HG02571 (cell line): ENCODE measurements at regions not wholly inside any gene's neighbourhood (a gene's known extent, or its start where the extent isn't known, plus 50 kb on each side); places are given as distances from the start of the nearest gene placed in this dataset.
"Not testable (repeated sequence)": the region's sequence is repeated elsewhere in the genome, so short reads cannot be mapped to it uniquely, and the experiment has no call there.

Source experiments
- ATAC-seq: cut with Tn5 transposase; IDR thresholded peaks from one replicate; pipeline ENCODE4 v1.9.1; 2021; ENCODE audit warnings: mild to moderate bottlenecking, moderate library complexity; ENCODE audit not compliant: unreplicated experiment

GRCh38 chr1:58076258-58076657, 470.3 kb downstream of the OMA1 start:
- no peak for ATAC-seq

GRCh38 chr1:58075188-58075578, 471.3 kb downstream of the OMA1 start:
- no peak for ATAC-seq

GRCh38 chr1:58072450-58072849, 474.1 kb downstream of the OMA1 start:
- no peak for ATAC-seq

GRCh38 chr1:58067082-58067481, 479.4 kb downstream of the OMA1 start:
- no peak for ATAC-seq

GRCh38 chr1:58065520-58065919, 481.0 kb downstream of the OMA1 start:
- ATAC-seq, result no peak

GRCh38 chr1:58064166-58064565, 482.4 kb downstream of the OMA1 start:
- ATAC-seq, result no peak

- no peak for ATAC-seq
Measured at GRCh38 chr1:58063095-58063494, 483.4 kb downstream of the OMA1 start.

GRCh38 chr1:58062635-58063034, 483.9 kb downstream of the OMA1 start:
- no peak for ATAC-seq

- ATAC-seq, result no peak
Measured at GRCh38 chr1:58060559-58061170, 485.9 kb downstream of the OMA1 start.

GRCh38 chr1:58059789-58060188, 486.7 kb downstream of the OMA1 start:
- no peak for ATAC-seq

- ATAC-seq, result no peak
Measured at GRCh38 chr1:58058323-58058722, 488.2 kb downstream of the OMA1 start.

- no peak for ATAC-seq
Measured at GRCh38 chr1:58057826-58058225, 488.7 kb downstream of the OMA1 start.

- ATAC-seq, result not testable (repeated sequence)
Measured at GRCh38 chr1:58051187-58051586, 495.3 kb downstream of the OMA1 start.

- no peak for ATAC-seq
Measured at GRCh38 chr1:58047265-58047858, 499.2 kb downstream of the OMA1 start.

- no peak for ATAC-seq
Measured at GRCh38 chr1:58045094-58045705, 501.3 kb downstream of the OMA1 start.

- no peak for ATAC-seq
Measured at GRCh38 chr1:58041621-58042020, 504.9 kb downstream of the OMA1 start.

- no peak for ATAC-seq
Measured at GRCh38 chr1:58038574-58038973, 508.0 kb downstream of the OMA1 start.

GRCh38 chr1:58035523-58035922, 511.0 kb downstream of the OMA1 start:
- ATAC-seq, result no peak

GRCh38 chr1:58033311-58033710, 513.2 kb downstream of the OMA1 start:
- no peak for ATAC-seq

- ATAC-seq, result no peak
Measured at GRCh38 chr1:58032611-58033073, 513.9 kb downstream of the OMA1 start.

- no peak for ATAC-seq
Measured at GRCh38 chr1:58031416-58031815, 515.1 kb downstream of the OMA1 start.

GRCh38 chr1:58030456-58030855, 516.1 kb downstream of the OMA1 start:
- ATAC-seq, result no peak
